Lung (tissue), 11 donors: ENCODE measurements at regions not wholly inside any gene's neighbourhood (a gene's known extent, or its start where the extent isn't known, plus 50 kb on each side); places are given as distances from the start of the nearest gene placed in this dataset.

Experiments used
- ATAC-seq: fragments of 200-7000 bp; cut with Tn5 transposase; one replicate; pipeline ENCODE4 v1.9.1; 2020; ENCODE audit warnings: moderate number of reproducible peaks; ENCODE audit not compliant: insufficient read depth, low FRiP score
- DNase-seq, 3 donors: peaks; one replicate each; pipeline ENCODE4 v3.0.0-alpha.2; 2013 to 2017
- H3K27ac ChIP-seq, 2 donors: one replicate each; pipeline ENCODE4 v1.5.1; 2013; ENCODE audit warnings: mild to moderate bottlenecking in 2 of 2, moderate library complexity in 2 of 2, control low read depth in 1 of 2, inconsistent platforms in 1 of 2, low read depth in 1 of 2, low read length in 1 of 2
- H3K27me3 ChIP-seq, 3 donors: one replicate each; pipeline ENCODE4 v1.5.1; 2013; ENCODE audit warnings: low read length in 2 of 3; ENCODE audit not compliant: control insufficient read depth in 3 of 3, insufficient read depth in 3 of 3
- H3K36me3 ChIP-seq, 4 donors: one replicate each; pipeline ENCODE4 v1.5.1; 2013; ENCODE audit warnings: low read length in 4 of 4, mild to moderate bottlenecking in 1 of 4, moderate library complexity in 1 of 4; ENCODE audit not compliant: control insufficient read depth in 4 of 4, insufficient read depth in 4 of 4
- H3K4me1 ChIP-seq, 5 donors: one replicate each; pipeline ENCODE4 v1.5.1; 2013; ENCODE audit warnings: low read length in 5 of 5, mild to moderate bottlenecking in 2 of 5, moderate library complexity in 1 of 5; ENCODE audit not compliant: control insufficient read depth in 5 of 5, insufficient read depth in 5 of 5
- H3K4me3 ChIP-seq: one replicate; pipeline ENCODE4 v1.5.1; 2013; ENCODE audit warnings: mild to moderate bottlenecking, control low read depth, moderate library complexity
- H3K9ac ChIP-seq, 2 donors: one replicate each; pipeline ENCODE4 v1.5.1; 2013; ENCODE audit warnings: low read length in 2 of 2, control low read depth in 1 of 2; ENCODE audit not compliant: insufficient read depth in 1 of 2
- H3K9me3 ChIP-seq, 4 donors: one replicate each; pipeline ENCODE4 v1.5.1; 2013; ENCODE audit warnings: low read length in 3 of 4, mild to moderate bottlenecking in 1 of 4, moderate library complexity in 1 of 4; ENCODE audit not compliant: control insufficient read depth in 4 of 4, insufficient read depth in 3 of 4
- CTCF ChIP-seq: IDR thresholded peaks from 2 replicates; pipeline ENCODE4 v1.5.1; 2012; ENCODE audit warnings: mild to moderate bottlenecking; ENCODE audit errors: control extremely low read depth, extremely low read depth
- WGBS, 2 donors: extraction: QIAGEN DNeasy Blood & Tissue Kit; methylation state at CpG; one replicate each; pipeline ENCODE4 v1.1.7; 2013; 5-methylcytosine and 5-hydroxymethylcytosine counted together
- donor health status: control.
- donor health status: control.
- donor health status: Bipolar disorder and iron deficiency.
- donor health status: healthy.
- donor health status: DM: yes; HTN: yes; CAD: no.

GRCh38 chr5:10832987-10833386 is 72.0 kb upstream of the DAP start:
- Histone ChIP-seq H3K9ac (no peak overlapping the region), H3K4me1 (peaks cover 0 to 4% (median 0%) of the 10 kb centered on the region in 5 donors), H3K9me3 (no peaks in the 10 kb centered on the region), H3K27ac (no peak overlapping the region), H3K27me3 (no peaks in the 10 kb centered on the region), H3K36me3 (no peaks in the 10 kb centered on the region), H3K4me3 (no peak overlapping the region)
- ATAC-seq (no peak), DNase-seq (peak; percentile 45 to 87 (median 78))
- TF ChIP-seq CTCF = no peak
- WGBS, 2 donors = 56 to 80% methylated on average over 5 of the region's 5 CpGs

GRCh38 chr5:10832421-10832820 is 71.4 kb upstream of the DAP start:
- Histone ChIP-seq H3K36me3 (no peaks in the 10 kb centered on the region), H3K4me1 (peaks cover 0 to 4% (median 0%) of the 10 kb centered on the region in 5 donors), H3K27me3 (no peaks in the 10 kb centered on the region), H3K27ac (no peak overlapping the region), H3K4me3 (no peak overlapping the region), H3K9ac (no peak overlapping the region), H3K9me3 (no peaks in the 10 kb centered on the region)
- TF ChIP-seq CTCF = no peak
- ATAC-seq (no peak), DNase-seq (no peak)
- WGBS, 2 donors = 94 to 97% methylated on average over 1 of the region's 1 CpG

GRCh38 chr5:10831419-10831818 is 70.4 kb upstream of the DAP start:
- no peak for TF ChIP-seq CTCF
- H3K4me3 ChIP-seq = no peak overlapping the region
- DNase-seq (peak; percentile 53 to 74 (median 67)), ATAC-seq (no peak)
- H3K36me3 ChIP-seq = no peaks in the 10 kb centered on the region
- no peaks in the 10 kb centered on the region for H3K9me3 ChIP-seq
- peaks cover 0 to 4% (median 0%) of the 10 kb centered on the region in 5 donors for H3K4me1 ChIP-seq
- H3K27me3 ChIP-seq = no peaks in the 10 kb centered on the region
- H3K9ac ChIP-seq = no peak overlapping the region
- peak overlapping the region in 1 of 2 donors; percentile 57 for H3K27ac ChIP-seq
- 54 to 61% methylated on average over 7 of the region's 7 CpGs for WGBS, 2 donors

GRCh38 chr5:10828241-10828640 is 67.2 kb upstream of the DAP start:
- H3K4me1 ChIP-seq = peaks cover 0 to 4% (median 0%) of the 10 kb centered on the region in 5 donors
- H3K27ac ChIP-seq = no peak overlapping the region
- H3K36me3 ChIP-seq = no peaks in the 10 kb centered on the region
- ATAC-seq (no peak), DNase-seq (no peak)
- no peak overlapping the region for H3K9ac ChIP-seq
- no peaks in the 10 kb centered on the region for H3K9me3 ChIP-seq
- no peak overlapping the region for H3K4me3 ChIP-seq
- WGBS, 2 donors = 72 to 85% methylated on average over 2 of the region's 2 CpGs
- H3K27me3 ChIP-seq = no peaks in the 10 kb centered on the region
- no peak for TF ChIP-seq CTCF
